Stimulated activated CD8-positive, alpha-beta memory T cell treated with anti-CD3 and anti-CD28 coated beads, Interleukin-7, amount 100 ng/mL, for 48 hours (primary cell): ENCODE measurements at regions not wholly inside any gene's neighbourhood (a gene's known extent, or its start where the extent isn't known, plus 50 kb on each side); places are given as distances from the start of the nearest gene placed in this dataset.

ENCODE experiments used
- DNase-seq, 2 donors: peaks; one replicate each; pipeline ENCODE4 v3.0.0-alpha.2; 2020; ENCODE audit warnings: low read depth in 1 of 2; ENCODE audit errors: extremely low read depth in 1 of 2

DNA sequence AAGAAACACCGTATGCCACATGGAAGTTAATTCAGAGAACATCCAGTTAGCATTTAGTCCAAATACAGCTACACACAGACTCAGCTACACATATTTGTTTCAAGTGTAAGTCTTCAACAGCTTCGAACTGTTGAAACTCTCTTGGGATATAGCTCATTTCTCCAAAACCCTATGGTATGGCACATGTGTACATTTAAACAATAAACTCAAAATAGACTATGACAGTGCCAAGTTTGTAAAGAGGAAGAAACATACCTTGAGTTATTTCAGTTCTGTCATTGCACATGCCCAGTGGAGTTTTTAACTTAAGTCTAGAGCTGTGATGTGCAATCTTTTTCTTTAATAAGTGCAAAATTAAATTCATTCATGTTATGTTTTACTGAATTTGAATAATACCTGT, 155.1 kb upstream of the RAI14 start:
- no peak for DNase-seq

DNA sequence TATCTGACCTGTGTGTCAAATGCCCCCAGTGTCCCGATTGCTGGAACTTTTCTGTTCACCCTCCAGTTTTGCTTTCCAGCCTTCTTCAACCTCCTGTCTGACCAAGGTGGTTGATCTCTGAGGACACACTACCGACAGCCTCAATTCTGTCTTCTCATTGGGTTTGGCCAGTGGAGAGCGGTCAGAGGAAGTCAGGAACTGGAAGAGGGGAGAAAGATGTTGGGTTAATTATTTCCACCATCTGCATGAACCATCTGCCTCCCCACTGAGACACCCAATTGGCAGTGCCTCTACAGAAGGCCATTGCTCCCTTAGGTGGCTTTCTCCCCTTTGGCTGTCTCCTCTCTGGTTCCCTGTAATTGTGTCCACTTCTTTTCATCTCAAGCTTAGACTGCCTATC, 154.3 kb upstream of the RAI14 start:
- DNase-seq = no peak

DNA sequence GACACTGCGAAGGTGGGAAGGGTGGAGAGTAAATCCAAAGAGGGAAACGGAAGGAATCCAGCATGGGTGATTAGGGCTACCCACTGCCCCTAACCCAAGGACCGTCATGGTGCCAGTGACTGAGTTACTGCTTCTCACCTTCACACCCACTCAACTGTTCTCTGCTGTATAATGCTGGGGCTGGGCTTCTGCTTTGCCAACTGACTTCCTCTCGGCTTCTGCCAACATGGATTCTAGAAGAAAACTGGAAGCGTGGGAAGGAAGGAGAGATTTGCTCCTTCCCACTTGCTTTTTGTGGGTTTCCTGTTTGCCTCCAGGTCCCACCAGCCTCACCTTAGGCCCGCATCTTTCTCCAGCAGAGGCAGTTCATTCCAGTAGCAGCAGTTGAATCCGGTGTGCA, 153.5 kb upstream of the RAI14 start:
- DNase-seq = no peak

DNA sequence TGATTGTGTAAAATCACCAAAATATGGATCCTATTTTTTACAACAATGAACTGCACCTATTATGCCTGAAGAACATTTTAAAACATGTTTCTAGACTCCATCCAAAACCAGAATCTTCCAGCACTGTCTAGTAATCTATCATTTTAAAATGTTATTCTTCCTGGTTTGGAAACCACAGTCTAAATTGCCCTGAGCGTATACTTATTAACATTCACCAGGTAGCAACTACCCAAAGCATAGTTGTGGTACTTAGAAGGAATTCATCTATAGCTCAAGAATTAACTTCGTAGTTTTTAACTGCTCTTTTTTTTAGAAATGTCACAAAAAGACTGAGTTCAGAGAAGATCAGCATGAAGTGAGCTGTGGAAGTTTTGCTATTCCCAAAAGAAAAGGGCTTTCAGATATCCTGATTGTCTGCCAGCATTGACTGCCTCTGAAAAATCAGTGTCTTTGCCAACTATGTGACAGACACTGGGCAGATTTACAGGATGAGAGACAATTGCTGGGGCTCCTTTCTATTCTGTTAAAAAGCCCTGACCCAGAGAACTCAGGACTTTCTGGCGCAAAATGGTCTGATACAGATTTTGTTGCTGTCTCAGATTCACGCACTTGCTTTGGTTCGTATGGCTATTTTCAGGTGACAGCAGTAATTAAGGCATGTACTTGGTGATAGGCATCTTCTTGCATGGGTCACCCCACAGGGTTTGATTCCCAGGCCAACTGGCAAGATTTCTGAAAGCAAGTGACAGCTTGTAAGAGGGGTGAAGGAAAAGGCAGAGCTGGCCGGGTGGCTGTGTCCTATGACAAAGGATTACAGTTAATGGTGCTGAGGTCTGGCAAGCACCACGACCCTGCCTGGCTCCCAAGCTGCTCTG, 152.5 kb upstream of the RAI14 start:
- no peak for DNase-seq

DNA sequence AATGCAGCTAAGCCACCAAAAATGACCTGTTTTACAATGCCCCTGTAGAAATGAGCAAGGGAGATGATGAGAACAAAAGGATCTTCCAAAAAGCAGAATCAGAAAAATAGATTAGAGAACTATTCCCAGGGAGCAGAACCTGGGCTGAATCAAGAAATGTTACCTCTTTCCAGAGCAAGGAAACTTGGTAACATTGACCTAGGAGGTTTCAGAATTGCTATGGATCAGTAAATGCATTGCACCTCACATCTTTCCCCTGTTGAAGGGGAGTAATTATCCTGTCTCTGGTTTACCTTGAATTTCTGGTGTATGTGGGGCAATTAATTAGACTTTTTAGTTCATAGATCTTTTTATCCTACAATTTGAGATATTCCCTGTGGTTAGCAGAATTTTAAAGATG, 151.2 kb upstream of the RAI14 start:
- DNase-seq = no peak

DNA sequence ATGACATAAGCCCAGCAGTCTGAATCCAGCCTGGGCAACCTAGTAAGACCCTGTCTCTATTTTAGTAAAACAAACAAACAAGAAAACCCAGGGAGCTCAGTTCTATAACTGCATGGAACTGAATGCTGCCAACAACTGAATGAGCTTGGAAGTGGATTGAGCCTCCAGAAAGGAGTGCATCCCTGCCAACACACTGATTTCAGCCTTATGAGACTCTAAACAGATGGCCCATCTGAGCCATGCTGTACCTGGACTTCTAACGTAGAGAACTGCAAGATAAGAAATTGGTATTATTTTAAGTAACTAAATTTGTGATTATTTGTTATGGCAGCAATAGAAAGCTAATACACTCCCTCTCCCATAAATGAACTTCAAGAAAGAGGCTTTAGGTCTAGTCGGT, 150.4 kb upstream of the RAI14 start:
- DNase-seq = no peak

DNA sequence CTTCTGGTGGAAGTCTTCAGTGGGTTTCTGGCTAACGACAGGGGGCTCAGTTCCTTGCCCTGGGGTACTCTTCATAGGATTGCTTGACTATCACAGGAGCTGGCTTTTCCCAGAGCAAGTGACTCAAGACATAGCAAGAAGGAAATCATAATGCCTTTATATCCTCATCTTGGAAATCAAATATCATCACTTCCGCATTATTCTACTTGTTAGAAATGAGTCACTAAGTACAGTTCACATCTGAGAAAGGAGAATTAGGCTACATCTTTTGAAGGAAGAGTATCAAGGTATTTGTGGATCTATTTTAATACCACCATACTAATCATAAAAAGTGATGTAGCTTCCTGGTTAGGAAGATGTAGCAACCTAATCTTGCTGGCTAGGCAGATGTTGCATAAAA, 148.2 kb upstream of the RAI14 start:
- DNase-seq = no peak

DNA sequence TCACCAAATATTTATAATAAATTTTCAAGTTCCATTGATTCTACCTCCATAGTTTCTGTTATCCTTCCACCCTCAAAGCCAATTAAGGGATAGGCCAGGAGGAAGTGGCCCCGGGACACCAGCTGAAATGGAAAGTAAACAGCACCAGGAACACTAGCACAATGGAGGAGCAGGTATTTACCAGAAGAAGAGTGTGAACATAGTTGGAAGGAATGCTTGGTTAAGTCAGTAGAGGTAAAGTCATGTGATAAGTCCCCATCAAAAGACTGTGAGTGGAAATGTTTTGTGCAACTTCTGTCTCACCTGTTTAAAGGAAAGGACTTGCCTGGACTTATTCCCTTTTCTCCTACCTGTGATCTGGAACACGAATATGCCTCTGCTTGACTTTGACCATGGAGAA, 146.7 kb upstream of the RAI14 start:
- no peak for DNase-seq

DNA sequence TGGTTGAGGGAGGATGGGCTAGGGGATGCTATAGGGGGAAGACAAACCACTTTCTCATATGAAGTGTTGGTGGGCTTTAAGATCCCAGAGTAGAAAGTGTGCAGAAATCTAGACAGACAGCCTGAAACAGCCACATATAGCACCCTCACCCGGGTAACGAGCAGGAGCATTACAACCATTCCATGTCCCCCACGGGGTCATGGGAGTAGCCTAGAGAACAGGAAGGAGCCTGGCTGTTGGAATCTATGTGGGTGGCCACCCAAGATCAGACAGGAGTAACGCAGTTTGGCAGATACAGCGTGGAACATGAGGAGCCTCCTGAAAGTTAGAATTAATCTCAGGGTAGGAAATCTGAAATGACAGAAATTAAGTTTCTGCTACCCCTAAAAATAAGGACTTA, 146.1 kb upstream of the RAI14 start:
- no peak for DNase-seq

DNA sequence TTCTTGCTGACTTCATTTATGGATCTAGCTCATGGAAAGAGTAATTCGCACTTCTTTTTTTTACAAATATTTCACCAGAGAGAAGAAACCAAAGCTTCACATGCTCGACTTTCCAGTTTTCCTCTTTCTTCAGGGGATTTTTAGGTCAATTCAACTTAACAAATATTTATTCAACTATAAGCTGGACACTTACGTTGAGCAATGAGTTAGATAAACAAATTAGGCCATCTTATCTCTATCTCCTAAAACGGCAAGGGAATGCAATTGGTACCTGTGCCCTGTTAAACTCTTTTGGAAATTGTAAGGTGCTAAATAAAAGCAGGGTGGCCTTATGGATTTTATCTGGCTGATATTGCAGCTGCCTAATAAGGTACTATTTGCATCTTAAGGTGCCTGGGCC, 145.1 kb upstream of the RAI14 start:
- no peak for DNase-seq

DNA sequence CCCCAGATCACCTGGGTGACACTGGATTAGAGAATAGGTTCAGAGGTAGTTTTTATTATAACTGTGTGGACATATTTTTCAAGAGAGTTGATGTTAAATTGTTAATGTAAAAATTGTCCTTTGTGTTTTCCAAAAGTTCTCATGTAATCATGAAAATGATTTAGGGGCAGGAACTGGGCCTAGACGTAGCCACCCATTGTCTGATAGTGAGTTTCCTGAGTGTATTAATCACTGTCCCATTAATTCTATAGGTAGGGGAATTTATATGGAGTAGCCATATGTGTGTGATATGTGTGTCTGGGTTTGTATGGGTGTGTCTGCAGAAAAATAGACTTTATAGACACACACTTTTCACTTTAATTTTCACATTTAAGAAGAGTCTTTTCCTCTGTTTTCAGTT, 144.6 kb upstream of the RAI14 start:
- DNase-seq = no peak

DNA sequence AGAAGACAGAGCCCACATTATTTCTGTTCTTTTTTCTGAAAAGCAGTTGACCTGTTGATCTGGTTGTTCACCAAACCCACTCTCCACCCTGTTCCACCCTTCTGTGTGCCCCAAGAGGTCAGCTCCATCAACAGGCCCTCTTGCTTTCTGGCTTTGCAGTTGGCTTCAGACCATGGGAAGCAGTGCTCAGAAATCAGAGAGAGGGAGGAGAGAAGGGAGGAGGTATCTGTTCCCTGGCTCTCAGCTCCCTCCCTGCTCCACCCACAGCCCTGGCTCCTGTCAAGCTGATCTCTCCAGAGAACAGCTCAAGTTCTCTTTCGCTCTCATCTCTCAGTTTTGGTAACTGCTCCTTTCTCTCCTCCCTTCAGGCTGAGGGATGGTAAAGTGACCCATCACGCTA, 144.2 kb upstream of the RAI14 start:
- DNase-seq = no peak

DNA sequence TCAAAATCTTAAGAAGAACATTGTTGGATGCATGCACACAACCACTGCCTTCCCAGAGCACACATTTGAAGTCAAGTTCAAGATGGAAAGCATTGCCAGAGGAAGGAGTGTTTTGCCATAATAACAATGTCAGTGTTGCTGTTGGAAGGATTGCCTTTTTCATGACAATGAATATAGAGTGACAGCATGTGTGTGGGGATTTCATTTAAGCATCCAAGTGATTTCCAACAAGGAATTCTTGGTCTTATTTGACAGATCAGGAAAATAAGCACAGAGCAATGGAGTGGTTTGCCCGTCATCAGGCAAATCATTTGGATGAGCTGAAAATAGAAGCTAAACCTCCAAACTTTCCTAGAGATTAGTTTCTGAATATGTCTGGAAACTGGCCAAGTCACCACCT, 140.0 kb upstream of the RAI14 start:
- no peak for DNase-seq

DNA sequence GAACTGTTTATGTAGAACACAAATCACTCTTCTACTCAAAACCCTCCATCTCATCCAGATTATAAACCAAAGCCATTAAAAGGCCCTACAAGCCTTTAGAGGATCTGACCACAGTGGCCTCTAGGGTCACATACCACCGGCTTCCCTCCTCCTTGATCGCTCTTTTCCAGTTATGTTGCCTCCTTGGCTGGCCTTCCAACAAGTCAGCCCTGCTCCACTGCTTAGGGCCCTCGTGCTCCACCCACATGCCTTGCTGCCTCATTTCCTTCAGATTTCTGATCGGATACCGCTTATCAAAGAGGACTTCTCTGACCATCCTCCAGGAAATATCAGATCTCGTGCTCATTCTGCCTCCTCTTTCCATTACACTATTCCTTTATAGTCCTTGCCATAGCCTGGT, 139.4 kb upstream of the RAI14 start:
- no peak for DNase-seq

DNA sequence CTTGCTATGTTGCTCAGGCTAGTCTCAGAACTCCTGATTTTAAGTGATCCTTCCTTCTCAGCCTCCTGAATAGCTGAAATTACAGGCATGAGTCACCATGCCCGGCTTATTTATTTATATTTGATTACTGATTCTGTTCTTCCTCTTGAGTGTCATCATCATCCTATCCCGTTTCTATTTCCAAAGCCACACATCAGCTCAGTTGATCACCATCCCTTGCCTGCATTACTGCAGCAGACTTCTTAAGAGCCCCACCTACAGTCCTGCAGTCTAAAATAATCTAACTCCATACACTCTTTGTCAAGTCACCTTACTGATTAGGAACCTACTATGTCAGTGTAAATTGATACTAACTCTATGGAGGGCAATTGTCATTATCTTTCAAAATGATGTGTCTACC, 138.9 kb upstream of the RAI14 start:
- no peak for DNase-seq

DNA sequence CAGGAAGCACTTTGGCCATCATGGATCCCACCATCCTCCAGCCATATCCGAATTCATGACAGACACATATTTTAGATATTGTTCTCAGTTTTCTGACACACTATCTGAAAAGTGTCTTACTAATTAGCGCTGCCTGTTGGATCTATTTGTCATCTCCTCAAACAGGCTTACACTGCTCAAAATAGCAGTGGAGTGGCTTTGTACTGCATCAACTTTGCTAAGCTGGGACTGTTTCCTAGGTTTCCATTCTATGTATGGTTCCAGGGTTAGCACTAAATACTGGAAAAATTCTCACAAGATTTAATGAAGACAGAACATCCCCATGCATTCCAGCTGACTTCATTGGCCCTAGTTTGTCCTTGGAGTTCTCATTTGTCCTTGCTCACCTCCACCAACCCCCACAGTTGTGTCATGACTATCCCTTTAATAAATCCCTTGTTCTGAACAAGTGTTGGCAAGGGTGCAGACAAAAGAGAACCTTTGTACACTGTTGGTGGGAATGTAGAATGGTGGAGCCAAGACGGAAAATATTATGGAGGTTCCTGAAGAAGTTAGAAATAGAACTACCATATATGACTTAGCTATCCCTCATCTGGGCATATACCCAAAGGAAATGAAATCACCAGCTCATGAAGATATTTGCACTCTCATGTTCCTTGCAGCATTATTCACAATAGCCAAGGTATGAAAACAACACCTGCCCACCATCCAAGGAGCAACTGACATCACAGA, 136.5 kb upstream of the RAI14 start:
- DNase-seq = no peak

DNA sequence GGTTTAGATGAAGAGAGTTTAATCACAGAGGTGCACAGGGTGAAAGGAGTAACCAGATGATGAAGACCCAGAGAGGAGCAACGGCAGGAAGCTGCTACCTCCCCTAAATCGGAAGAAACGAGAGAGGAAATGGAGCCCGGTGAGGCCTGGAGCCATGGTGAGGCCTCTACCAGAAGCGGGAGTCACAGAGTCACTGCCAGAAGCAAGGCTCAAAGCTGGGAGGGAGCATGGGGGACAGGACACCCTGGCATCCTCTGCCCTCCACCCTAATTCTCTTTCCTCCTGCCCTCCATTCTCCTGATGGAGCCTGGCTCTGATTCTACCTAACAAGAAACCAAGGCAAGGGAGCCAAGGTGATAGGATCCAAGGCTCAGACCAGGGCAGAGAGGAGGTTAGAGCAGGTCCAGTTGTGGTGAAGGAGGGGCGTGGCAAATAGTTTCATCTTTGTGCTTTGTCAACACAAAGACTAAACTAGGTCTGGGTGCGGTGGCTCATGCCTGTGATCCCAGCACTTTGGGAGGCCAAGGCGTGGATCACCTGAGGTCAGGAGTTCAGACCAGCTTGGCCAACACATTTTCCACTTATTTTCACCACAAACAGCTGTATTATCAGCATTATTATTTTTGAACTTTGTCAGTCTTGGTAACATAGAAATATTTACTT, 134.4 kb upstream of the RAI14 start:
- no peak for DNase-seq

DNA sequence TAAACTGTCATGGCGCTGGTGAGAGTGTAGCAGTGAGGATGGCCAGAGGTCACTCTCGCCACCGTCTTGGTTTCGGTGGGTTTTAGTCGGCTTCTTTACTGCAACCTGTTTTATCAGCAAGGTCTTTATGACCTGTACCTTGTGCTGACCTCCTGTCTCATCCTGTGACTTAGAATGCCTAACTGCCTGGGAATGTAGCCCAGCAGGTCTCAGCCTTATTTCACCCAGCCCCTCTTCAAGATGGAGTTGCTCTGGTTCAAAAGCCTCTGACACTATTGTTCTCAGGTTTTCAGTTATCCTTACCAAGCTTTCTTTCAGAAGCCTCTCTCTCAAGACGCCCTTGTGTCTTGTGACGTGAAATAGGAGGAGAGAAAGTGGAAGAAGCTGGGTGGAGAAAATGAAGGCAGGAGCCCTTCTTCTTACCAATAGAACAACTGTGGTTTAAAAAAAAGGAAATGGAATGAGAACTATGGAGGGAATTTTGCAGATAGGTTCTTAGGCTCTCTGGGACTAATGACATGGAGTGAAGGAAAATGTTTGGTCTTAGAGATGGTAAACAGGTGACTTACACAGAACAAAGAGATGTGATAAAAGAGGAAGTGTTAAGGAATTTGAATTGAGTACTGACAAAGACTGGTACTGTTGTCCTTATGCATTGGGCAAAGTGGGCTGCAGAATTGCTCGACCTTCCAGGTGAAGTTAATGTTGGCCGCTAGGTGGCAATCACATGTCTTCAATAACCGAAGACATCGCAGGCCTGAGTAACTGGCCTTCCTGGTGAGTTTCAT, 133.3 kb upstream of the RAI14 start:
- DNase-seq = peak in 1 of 2 donors; percentile 21

DNA sequence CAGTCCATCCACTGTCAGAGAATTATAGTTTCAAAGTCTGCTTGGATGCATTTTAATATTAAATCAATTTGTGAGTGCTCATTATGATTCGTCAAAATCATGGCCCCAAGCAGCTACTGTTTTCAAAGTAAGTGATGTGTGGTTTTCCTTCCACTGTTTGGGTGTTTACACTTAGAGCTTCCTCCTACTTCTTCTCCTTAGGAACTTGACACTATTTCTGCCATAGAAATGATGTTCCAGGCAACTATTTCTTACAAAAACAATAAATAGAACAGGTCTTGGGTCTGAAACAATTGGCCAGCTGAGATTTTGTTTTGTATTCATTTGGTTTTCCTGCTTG, 132.8 kb upstream of the RAI14 start:
- DNase-seq = no peak

DNA sequence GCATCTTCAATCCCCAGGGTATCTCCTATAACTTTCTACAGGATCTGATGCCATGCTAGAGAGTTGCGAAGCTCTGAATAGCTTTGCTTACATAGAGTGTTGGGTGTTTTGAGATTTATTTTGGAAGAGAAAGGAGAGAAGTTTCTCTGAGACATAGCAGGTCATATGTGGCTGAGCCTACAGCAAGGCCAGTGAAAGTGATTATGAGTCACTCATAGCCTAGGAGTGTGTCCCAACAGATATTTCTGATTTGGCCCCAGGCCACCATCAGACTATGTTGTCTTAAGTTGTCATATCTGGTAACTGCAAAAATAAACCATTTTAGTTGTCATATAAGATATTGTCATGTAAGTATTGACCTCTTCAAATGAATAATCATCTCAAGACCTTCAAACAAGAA, 132.0 kb upstream of the RAI14 start:
- DNase-seq = no peak

DNA sequence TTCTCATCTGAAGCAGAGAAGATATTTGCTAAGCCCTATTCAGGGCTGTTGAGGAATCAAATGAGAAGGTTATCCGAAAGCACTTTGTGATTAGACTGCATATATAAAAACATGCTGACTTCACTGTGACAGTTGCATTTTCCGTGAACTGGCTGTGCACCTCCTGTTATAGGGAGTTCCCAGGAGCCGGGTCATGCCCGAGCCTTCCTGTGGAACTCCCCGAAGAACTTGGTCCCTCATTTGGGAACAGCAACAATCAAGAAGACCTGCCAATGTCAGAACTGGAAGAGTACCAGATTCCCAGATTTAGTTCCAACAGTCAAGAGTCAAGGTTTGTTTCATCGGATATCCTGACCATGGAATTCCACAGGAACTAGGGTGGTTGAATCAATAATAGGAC, 130.4 kb upstream of the RAI14 start:
- DNase-seq = no peak
